ENCODE measurements at regions not wholly inside any gene's neighbourhood (a gene's known extent, or its start where the extent isn't known, plus 50 kb on each side); places are given as distances from the start of the nearest gene placed in this dataset.

DNA sequence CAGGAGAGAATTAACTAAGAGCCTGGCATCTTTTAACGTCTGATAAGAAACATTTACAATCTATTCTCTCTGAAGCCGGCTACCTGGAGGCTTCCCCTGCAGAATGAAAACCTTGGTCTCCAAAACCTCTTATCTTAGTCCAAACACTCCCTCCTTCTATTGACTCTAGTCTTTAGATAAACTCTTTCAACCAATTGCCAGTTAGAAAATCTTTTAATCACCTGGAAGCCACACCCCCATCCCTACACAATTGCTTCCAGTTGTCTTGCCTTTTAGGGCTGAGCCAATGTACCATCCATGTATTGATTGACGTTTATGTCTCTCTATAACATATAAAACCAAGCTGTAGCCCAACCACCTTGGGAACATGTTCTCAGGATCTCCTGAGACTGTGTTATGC, 1343.1 kb upstream of the C9orf72 start:
- no peak for TF ChIP-seq ZNF224 (CRISPR knock-in tag; IDR thresholded peaks at IDR 0.05)
- TF ChIP-seq, protein P1, sequence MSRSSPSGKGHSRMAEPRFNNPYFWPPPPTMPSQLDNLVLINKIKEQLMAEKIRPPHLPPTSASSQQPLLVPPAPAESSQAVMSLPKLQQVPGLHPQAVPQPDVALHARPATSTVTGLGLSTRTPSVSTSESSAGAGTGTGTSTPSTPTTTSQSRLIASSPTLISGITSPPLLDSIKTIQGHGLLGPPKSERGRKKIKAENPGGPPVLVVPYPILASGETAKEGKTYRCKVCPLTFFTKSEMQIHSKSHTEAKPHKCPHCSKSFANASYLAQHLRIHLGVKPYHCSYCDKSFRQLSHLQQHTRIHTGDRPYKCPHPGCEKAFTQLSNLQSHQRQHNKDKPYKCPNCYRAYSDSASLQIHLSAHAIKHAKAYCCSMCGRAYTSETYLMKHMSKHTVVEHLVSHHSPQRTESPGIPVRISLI (CRISPR knock-in tag; IDR thresholded peaks at IDR 0.05; ENCODE audit: borderline replicate concordance): no peak
- no peak for TF ChIP-seq SP2 (CRISPR knock-in tag; IDR thresholded peaks at IDR 0.05)
- no peak for TF ChIP-seq ISX (CRISPR knock-in tag; conservative IDR thresholded peaks at IDR 0.05)
- no peak for TF ChIP-seq JUNB (CRISPR knock-in tag; IDR thresholded peaks at IDR 0.05; ENCODE audit: borderline replicate concordance)
- no peak for TF ChIP-seq ZNF383 (CRISPR knock-in tag; IDR thresholded peaks at IDR 0.05; ENCODE audit: borderline replicate concordance)
- TF ChIP-seq, protein P2, sequence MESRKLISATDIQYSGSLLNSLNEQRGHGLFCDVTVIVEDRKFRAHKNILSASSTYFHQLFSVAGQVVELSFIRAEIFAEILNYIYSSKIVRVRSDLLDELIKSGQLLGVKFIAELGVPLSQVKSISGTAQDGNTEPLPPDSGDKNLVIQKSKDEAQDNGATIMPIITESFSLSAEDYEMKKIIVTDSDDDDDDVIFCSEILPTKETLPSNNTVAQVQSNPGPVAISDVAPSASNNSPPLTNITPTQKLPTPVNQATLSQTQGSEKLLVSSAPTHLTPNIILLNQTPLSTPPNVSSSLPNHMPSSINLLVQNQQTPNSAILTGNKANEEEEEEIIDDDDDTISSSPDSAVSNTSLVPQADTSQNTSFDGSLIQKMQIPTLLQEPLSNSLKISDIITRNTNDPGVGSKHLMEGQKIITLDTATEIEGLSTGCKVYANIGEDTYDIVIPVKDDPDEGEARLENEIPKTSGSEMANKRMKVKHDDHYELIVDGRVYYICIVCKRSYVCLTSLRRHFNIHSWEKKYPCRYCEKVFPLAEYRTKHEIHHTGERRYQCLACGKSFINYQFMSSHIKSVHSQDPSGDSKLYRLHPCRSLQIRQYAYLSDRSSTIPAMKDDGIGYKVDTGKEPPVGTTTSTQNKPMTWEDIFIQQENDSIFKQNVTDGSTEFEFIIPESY (CRISPR knock-in tag; IDR thresholded peaks at IDR 0.05): no peak
- TF ChIP-seq KDM2A (CRISPR knock-in tag; IDR thresholded peaks at IDR 0.05; ENCODE audit: borderline replicate concordance, low read depth): no peak
- TF ChIP-seq POLR2AphosphoS5 (IDR thresholded peaks at IDR 0.05; ENCODE audit: low read depth, low read length): no peak
- TF ChIP-seq, protein P3, sequence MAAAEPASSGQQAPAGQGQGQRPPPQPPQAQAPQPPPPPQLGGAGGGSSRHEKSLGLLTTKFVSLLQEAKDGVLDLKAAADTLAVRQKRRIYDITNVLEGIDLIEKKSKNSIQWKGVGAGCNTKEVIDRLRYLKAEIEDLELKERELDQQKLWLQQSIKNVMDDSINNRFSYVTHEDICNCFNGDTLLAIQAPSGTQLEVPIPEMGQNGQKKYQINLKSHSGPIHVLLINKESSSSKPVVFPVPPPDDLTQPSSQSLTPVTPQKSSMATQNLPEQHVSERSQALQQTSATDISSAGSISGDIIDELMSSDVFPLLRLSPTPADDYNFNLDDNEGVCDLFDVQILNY (CRISPR knock-in tag; conservative IDR thresholded peaks at IDR 0.05): no peak
- no peak for TF ChIP-seq GATA4 (IDR thresholded peaks at IDR 0.05; ENCODE audit: borderline replicate concordance, low read depth)
- TF ChIP-seq, protein P4, sequence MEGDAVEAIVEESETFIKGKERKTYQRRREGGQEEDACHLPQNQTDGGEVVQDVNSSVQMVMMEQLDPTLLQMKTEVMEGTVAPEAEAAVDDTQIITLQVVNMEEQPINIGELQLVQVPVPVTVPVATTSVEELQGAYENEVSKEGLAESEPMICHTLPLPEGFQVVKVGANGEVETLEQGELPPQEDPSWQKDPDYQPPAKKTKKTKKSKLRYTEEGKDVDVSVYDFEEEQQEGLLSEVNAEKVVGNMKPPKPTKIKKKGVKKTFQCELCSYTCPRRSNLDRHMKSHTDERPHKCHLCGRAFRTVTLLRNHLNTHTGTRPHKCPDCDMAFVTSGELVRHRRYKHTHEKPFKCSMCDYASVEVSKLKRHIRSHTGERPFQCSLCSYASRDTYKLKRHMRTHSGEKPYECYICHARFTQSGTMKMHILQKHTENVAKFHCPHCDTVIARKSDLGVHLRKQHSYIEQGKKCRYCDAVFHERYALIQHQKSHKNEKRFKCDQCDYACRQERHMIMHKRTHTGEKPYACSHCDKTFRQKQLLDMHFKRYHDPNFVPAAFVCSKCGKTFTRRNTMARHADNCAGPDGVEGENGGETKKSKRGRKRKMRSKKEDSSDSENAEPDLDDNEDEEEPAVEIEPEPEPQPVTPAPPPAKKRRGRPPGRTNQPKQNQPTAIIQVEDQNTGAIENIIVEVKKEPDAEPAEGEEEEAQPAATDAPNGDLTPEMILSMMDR (CRISPR knock-in tag; IDR thresholded peaks at IDR 0.05): no peak
- no peak for TF ChIP-seq RBAK (CRISPR knock-in tag; IDR thresholded peaks at IDR 0.05)
